Jurkat, Clone E6-1 (cell line): ENCODE measurements at regions not wholly inside any gene's neighbourhood (a gene's known extent, or its start where the extent isn't known, plus 50 kb on each side); places are given as distances from the start of the nearest gene placed in this dataset.

ENCODE experiments used
- DNase-seq: peaks from one replicate; pipeline ENCODE4 v3.0.0-alpha.2; 2011; ENCODE audit warnings: low read depth, low spot score
- H3K4me3 ChIP-seq: 2 replicates; pipeline ENCODE4 v1.5.1; 2011; ENCODE audit warnings: mild to moderate bottlenecking, low read length, control low read depth, moderate library complexity

- no peak overlapping the region for H3K4me3 ChIP-seq
- no peak for DNase-seq
These were observed 102.3 kb upstream of the DKK2 start for GRCh38 chr4:107138433-107138832.

- no peak for DNase-seq
- no peak overlapping the region for H3K4me3 ChIP-seq
These were observed 98.0 kb upstream of the DKK2 start for GRCh38 chr4:107133965-107134653.

- no peak overlapping the region for H3K4me3 ChIP-seq
- DNase-seq, result no peak
These were observed 95.2 kb upstream of the DKK2 start for GRCh38 chr4:107131295-107131694.

- H3K4me3 ChIP-seq, result no peak overlapping the region
- no peak for DNase-seq
These were observed 94.0 kb upstream of the DKK2 start for GRCh38 chr4:107130157-107130556.

GRCh38 chr4:107129611-107130010, 93.5 kb upstream of the DKK2 start:
- DNase-seq, result no peak
- no peak overlapping the region for H3K4me3 ChIP-seq

- no peak overlapping the region for H3K4me3 ChIP-seq
These were observed 93.0 kb upstream of the DKK2 start for GRCh38 chr4:107129076-107129475.

GRCh38 chr4:107128116-107128515, 92.0 kb upstream of the DKK2 start:
- no peak for DNase-seq
- no peak overlapping the region for H3K4me3 ChIP-seq

More at GRCh38 chr4:107129076-107129475, 93.0 kb upstream of the DKK2 start:
- no peak for DNase-seq

- DNase-seq, result no peak
- H3K4me3 ChIP-seq, result no peak overlapping the region
These were observed 89.4 kb upstream of the DKK2 start for GRCh38 chr4:107125496-107125895.

- no peak for DNase-seq
- no peak overlapping the region for H3K4me3 ChIP-seq
These were observed 86.6 kb upstream of the DKK2 start for GRCh38 chr4:107122736-107123135.

GRCh38 chr4:107120661-107121060, 84.5 kb upstream of the DKK2 start:
- DNase-seq, result no peak
- no peak overlapping the region for H3K4me3 ChIP-seq

- no peak overlapping the region for H3K4me3 ChIP-seq
These were observed 81.6 kb upstream of the DKK2 start for GRCh38 chr4:107117726-107118125.

GRCh38 chr4:107115185-107115847, 79.2 kb upstream of the DKK2 start:
- no peak for DNase-seq
- H3K4me3 ChIP-seq, result no peak overlapping the region

More at GRCh38 chr4:107117726-107118125, 81.6 kb upstream of the DKK2 start:
- no peak for DNase-seq

GRCh38 chr4:107114059-107114458, 77.9 kb upstream of the DKK2 start:
- DNase-seq, result no peak
- no peak overlapping the region for H3K4me3 ChIP-seq

- no peak overlapping the region for H3K4me3 ChIP-seq
- DNase-seq, result no peak
These were observed 62.3 kb upstream of the DKK2 start for GRCh38 chr4:107098401-107098800.

GRCh38 chr4:107094976-107095375, 58.9 kb upstream of the DKK2 start:
- DNase-seq, result no peak
- no peak overlapping the region for H3K4me3 ChIP-seq

GRCh38 chr4:107094332-107094731, 58.2 kb upstream of the DKK2 start:
- peak; percentile 42 for DNase-seq

More at GRCh38 chr4:107094332-107094731, 58.2 kb upstream of the DKK2 start:
- no peak overlapping the region for H3K4me3 ChIP-seq
